ENCODE measurements at regions not wholly inside any gene's neighbourhood (a gene's known extent, or its start where the extent isn't known, plus 50 kb on each side); places are given as distances from the start of the nearest gene placed in this dataset.

GRCh38 chr4:8672486-8672885 lies 79.9 kb downstream of the CPZ start:
- DNase-seq, result no peak

GRCh38 chr4:8671712-8672290 lies 79.2 kb downstream of the CPZ start:
- no peak for DNase-seq
